NCI-H146 (cell line): ENCODE measurements at regions not wholly inside any gene's neighbourhood (a gene's known extent, or its start where the extent isn't known, plus 50 kb on each side); places are given as distances from the start of the nearest gene placed in this dataset.

Experiments
- DNase-seq: peaks from one replicate; lab custom pipeline; 2025; lab: John Stamatoyannopoulos, UW

DNA sequence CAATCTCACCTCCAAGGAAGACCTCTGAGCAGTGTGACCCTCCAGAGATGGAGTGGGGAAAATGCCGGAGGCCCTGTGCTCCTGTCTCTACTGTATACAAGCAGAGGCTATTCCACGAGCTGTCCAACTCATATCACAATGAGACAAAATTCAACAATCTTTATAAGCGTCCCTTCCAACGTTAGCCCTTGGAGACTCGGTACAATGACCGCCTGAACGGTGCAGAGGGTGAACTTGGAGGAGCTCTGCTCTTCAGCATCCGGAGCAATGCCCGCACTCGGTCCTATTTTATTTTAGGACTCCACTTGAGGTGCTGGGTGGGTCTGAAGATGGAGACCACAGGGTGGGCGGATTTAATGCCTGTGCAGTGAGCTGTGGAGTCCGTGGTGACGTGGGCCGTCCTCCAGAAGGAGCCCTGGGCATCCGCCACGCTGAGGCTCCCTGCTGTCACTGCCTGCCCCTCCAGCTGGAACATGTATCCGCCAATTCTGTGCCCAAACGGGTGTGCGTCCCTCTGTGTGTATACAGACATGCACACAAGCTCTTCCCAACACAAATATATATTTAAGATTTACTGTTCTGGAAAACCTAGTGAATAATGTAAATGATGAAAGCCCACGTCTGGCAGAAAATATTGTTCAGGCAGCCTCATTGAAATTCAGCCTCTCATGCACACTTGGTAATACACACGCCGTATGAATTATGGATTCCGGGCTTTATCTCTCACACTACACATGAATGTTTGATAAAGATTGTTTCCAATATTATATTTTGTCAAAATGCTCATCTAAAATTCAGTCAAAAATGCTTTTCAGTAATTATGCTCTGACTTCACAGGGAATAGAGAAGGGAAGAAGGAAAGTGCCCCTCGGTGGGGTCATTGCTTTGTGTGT lies 239.9 kb upstream of the ZMIZ1 start:
- no peak for DNase-seq

DNA sequence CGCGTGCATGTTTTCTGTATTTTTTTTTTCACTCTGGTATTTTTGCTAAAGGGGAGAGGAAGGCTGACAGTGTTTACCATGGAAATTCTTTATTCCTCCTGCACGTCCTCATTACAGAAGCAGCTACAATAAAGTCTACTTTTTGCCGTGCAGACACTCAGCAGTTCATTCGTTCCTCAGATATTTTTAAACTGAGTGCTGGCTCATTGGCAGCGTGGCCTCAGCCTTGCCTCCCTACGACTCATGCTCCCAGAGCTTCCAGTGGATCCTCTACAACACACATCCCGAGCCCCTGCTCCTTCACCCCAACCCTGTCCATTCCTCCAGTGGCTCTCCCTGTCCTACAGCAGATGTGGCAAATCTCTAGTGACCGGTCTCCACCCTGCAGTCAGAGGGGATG lies 239.2 kb upstream of the ZMIZ1 start:
- DNase-seq = no peak

DNA sequence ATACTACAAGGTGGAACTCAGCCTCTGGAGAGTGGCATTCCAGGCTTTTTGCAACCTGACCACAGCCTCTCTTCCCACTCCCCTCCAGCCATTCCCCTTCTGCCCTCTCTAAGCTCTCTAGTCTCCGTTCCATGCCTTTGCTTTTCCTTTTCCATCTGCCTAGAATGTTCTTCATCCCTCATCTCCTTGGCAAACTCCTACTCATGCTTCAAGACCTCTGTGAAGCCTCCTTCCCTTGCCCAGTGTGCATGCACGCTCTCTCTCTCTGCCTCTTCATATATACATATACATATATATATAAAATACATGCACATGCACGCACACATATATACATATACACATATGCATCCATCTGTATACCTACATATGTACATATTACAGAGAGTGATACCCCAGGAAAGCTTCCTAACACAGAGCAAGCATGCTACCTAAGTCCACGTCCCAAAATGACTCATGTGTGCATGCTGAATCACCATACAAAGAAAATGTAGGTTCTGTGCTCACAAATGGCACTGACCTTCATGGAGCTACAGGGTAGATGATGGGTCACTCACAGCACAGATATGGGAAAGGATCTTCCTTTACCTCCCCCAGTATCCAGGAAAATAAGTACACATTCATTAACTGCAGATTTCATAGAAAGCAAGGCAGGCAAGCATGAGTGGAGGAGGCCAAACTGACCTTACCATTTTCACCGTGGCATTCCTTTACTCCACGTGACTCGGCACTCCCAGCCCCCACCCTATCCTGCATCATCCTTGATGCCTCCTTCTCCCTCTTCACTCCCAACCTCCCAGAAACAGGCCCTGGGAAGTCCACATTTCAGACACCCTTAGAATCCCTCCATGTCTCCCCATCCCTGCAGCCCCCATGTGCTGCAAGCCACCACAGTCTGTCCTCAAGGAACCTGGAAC lies 238.4 kb upstream of the ZMIZ1 start:
- no peak for DNase-seq

DNA sequence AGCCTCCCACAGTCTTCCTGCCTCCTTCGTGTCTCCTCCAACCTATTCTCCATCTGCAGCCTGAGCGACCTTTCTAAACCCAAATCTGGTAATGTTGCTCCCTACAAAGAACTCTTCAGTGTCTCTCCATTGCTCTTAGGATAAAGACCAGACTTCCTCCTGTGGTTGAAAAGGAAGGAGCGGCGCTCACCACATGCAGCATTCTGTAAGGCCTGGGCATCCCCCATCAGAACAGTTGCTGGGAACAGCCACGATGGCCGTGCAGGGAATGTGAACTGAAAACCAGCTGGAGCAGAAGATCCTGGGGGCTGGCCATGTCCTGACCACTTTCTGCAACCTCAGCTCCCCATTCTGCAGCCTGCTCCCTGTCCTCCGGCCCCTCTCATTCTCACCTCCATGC lies 237.8 kb upstream of the ZMIZ1 start:
- DNase-seq = no peak

DNA sequence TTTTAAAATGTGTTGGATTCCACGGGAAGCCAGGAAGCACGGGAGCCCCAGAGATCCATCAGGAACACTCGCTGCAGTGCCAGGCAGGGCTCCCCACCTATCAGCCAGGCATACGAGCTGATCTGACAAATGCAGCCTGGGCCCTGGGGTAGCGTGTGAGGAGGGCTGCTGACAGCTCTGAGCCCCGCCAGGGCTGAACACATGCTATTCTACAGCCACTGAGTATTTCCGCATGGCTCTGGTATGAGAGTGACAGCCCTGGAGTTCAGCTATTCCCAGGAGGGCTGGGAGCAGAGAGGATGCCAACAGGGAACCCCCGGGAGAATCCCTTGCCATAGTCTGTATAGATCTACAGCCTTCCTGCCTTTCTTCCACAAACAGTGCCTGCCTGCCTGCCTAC lies 237.3 kb upstream of the ZMIZ1 start:
- no peak for DNase-seq

DNA sequence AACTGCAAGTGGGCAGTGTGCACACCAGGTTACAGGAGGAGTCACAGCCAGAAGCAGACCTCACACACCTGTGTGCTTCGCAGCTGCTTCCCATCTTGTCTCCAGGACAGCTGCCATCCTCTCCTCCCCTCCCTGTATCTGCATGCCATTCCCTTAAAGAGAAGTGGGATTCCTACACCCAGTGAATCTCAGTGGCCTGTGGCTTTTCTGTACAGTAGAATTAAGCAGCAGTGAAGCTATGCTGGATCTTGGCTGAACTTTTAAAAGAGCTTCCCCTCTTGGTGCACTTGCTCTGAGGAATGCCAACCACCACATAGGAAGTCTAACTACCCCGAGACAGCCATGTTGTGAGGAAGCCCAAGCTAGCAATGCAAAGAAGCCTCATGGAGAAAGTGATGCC lies 236.5 kb upstream of the ZMIZ1 start:
- no peak for DNase-seq

DNA sequence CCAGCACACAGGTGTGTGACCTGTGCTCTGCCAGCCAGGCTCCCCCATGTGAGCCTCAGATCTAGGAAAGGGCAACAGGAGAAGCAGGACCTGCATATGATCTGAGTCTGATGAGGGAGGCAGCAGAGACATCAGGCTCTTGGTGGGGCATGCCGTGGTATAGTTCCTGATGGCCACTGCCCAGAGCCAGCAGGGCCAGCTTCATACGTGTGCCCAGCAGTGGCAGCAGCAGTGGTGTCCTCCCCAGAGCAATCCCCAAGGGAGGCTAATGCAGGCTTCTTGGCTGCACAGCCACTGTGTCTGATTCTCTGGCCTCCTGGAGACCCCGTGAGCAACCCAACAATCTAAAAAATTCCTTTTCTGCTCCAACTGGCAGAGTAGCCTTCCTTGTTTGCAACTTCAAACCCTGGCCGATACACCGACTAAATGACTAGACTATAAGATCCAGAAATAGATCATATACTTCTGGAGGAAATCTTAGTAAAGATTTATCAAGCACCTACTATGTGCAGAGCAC lies 230.6 kb upstream of the ZMIZ1 start:
- DNase-seq = no peak

DNA sequence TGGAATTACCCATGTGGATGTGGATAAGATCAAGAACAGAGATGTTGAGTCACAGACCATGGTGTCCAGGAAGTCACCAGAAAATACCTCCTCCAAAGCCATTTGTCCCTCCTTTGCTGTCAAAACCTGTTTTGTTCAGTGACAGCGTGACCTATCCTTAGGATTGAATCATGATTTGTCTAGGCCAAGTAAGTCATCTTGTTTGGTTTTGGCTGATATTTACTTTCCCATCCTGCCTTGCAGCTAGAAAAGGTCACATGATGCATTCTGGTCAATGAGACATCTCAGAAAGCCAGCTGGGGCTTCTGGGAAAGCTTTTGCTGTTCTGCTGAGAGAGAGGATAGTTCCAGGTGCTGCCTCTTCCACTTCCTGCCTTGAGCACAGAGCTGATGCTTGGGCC lies 225.3 kb upstream of the ZMIZ1 start:
- DNase-seq = no peak

DNA sequence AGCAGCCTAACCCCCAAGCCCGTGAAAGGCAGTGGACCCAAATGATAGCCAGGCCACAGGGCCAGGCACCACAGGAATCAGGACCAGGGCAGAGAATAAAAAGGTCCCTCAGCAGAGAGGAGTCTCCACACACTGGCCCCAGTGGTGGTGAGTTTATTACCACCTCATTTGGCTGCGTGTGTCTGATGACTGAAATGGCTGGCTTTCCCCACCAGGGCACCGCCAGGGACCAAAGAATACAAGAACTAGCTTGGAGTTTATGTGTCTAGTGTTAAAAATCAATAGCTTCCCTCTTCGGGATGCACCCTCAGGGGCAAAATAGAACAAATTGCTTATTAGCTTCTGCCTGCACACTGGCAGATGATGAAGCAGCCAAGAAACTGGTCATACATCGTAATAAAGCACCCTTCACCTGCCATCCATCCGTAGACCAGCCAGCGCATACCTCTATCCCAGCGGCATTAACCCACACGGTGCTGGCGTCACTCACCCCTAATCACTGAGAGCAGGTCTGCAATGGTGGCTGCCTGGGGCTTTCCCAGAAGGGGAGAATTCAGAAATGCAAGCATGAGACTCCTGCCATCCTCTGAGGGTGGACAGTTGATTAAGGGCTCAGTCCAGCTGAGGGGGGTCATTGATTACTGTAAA lies 223.7 kb upstream of the ZMIZ1 start:
- DNase-seq = no peak

DNA sequence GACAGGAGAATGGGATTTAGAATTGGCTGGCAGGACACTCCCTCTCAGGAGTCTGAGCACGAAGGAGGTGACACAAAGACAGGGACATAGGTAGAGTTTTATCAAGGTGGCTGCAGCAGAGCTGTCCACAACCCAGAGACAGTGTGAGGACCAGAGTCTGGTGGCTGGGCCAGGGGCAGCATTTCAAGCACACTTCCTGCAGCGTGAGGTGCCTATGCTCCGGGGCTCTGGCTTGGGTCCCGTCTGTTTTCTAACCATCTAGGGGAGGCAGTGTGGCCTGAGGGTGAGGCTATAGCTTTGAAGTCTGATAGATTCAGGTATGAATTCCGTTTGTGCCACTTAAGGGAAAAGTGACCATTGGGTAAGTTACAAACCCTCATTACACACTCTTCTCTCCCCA lies 222.7 kb upstream of the ZMIZ1 start:
- DNase-seq = no peak

DNA sequence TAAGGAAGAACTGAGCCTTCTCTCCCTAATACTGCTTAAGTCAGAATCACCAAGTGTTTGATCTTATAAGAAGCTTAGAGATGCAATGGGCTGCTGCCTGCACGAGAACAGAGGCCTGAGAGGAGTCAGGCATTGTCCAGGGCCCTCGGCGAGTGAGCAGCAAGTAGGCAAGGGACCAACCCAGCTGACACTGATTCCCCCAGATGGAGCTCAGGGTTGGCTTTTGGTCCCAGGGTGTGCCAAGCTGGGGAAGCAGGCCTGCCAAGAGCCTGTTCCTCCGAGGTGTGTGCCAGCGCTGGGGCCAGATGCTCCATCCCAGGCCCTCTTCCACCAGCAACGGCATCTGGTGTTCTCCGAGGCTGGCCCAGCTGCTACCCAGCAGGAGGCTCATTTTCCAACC lies 222.0 kb upstream of the ZMIZ1 start:
- DNase-seq = no peak

DNA sequence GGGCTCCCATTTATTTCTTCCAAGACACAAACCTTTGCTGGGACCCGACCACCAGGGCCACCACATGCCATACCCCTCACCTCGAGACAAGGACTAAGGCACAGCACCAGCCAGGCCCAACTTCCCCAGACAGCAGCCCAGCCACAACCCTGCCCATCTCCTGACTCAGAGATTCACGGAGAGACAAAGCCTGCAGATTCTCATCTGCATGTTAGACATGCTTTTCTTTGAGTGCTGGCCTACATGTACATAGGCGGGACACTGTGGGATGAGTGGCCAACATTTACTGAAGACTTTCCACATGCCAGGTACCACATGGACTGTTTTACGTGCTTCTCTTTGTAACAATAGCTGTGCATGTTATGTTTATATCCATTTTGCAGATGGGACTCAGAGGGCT lies 221.3 kb upstream of the ZMIZ1 start:
- DNase-seq = no peak

DNA sequence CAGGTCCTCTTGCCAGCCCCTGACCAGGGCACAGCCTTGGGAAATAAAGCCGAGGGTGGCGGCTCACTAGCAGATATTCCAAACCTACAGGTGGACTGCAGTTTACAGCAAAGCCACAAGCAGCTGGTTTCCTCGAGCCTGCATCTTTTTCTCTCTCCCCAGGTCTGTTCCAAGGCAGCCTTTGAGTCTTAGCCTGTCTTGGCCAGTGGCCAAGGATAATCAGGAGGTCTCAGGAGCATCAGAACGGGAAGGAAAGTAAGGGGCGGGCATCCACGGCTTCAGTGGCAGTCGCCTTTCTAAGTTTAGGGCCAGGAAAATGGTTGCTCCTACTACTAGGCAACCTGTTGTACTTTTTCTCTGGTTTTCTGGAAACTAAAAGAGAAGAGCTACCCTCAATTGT lies 219.7 kb upstream of the ZMIZ1 start:
- no peak for DNase-seq

DNA sequence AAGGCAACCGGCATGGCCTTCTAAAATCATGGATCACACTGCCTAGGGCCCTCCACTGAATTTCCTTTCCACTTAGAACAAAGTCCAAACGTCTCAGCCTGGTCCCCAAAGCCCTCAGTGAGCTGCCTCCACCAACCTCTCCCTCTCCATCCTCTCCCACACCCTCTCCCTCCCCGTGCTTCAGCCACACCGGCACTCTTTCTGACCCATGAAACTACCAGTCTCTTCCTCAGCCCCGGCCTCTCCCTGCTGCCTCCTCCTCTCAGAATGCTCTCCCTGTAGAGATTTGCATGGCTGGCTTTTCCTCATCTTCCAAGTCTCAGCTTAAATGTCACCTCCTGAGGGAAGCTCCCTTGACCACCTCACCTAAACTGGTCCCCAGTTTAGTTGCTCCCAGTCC lies 219.0 kb upstream of the ZMIZ1 start:
- no peak for DNase-seq

DNA sequence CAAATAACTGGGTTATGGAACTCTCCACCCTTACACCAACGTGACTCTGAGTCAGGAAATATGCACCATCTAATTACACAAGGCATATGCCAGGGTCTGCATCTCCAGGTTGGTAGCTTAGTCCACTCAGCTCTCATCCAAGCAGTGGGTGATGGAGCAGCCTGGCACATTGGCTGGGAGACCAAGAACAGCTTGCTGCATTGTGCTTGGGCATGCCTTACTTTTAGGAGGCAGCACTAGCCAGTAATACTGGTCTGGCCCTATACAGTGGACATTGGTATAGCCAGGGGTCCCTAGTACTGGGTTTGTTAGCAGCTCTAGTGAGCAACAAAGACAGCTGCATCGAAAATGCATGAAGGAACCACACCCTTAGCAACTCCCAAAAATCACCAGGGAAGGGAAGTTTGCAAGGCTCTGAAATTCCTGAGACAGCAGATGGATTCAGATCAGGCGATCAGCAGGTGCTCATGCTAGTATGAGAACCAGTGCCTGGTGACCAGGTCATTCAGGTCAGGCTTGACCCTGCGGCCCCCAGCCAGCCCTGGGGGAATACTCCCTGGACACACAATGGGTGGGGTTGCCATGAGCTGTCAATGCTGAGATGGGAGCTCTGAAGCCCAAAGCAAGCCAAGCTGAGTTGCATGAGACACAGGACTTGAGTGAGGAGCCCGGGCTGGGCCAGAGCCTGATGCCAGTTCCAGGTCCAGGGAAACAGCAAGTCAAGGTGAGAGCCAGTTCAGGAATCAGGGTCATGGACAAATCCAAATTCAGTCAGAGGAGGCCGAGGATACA lies 217.9 kb upstream of the ZMIZ1 start:
- DNase-seq = no peak

DNA sequence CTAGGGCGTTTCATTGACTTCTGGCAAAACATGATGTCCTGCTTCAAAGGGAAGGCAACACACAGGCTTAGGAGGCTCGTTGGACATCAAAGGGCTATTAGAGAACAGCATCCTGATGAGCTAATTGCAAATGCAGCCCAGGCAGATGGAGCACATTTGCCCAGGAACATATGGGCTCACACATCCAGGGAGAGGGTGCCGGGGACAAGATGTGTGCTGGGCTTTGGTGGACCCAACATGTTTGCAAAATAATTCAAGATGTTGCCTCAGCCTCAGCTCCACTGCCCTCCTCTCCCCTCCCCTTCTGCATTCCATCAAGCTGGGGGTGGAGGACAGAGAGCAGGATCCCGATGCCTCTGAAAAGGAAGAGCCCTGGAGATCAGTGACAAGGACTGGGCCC lies 217.1 kb upstream of the ZMIZ1 start:
- DNase-seq = no peak

DNA sequence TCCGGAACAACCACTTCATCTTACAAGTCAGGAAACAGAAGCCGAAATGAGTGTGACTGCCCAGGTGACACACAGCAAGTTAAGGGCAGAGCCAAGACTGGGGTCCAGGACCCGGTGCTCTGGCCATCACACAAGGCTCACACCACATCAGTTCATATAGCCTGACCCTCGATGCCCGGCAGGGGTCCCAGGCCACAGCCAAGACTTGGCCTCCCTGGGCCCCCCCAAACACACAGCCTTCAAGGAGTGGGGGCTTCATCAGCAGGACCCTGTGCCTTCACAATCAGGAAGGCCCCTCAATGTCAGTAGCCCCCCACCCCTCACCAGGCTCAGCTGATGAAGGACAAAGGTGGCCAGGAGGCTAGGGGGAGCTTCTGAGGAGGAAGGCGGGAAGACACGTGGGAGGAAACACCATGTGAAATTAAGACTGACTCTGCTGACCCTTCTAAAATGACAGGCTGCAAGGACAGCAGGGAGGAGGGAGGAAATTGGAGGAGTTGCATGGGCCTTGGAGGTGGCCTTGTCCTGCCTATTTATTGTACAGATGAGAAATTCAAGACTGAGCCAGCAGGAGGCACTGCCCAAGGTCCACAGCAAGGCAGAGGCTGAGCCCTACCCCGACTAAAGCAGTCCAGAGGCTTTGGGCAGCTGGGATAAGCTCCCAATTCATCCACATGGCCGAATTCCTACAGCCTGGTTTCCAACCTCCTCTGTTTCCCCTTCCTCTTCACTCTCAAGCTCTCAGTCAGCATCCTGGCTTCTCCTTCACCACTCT lies 216.1 kb upstream of the ZMIZ1 start:
- DNase-seq = peak; percentile 18

DNA sequence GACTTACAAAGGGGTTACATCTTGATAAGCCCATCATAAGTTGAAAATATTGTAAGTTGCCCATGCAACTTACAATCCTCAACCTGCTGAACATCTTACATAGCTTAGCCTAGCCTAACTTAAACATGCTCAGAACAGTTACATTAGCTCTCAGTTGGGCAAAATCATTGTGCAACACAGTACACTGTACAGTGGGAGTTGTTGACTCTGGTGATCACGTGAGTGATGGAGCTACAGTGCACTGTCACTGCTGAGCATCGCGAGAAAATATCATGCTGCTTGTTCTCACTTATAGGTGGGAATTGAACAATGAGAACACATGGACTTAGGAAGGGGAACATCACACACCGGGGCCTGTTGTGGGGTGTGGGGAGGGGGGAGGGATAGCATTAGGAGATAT lies 214.9 kb upstream of the ZMIZ1 start:
- no peak for DNase-seq

DNA sequence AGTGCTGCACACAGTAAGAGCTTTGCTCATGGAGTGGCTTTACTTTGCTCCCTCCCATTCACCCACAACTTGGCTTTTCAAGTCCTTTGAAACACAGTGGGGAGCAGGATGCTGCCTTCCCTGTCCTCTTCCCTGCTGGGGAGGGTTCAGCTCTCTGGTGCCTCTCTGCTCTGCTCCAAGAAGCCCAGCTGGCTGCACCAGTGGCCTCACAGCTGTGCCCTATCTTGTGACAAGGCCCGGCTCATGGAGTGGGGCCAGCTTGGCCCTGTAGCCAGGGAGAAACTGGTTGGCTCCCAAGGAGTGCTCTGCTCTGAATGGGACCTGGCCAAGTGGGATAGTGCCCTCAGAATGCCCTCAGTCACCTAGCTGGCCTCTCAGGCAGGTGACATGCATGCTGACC lies 212.3 kb upstream of the ZMIZ1 start:
- DNase-seq = no peak

DNA sequence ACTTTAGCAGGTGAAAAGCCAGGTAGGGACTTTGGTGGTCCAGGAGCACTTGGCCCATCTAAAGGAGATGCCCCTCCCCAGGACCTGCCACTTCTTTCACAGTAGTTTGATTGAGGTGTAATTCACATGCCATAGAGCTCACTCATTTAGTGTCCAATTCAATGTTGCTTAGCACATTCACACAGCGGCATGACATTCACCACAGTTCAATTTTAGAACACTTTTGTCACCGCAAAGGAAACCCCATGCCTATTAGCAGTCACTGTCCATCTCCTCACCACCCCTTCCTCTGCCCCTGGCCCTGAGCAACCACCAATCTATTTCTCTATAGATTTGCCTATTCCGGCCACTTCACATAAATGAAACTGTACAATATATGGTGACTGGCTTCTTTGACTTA lies 211.6 kb upstream of the ZMIZ1 start:
- no peak for DNase-seq

DNA sequence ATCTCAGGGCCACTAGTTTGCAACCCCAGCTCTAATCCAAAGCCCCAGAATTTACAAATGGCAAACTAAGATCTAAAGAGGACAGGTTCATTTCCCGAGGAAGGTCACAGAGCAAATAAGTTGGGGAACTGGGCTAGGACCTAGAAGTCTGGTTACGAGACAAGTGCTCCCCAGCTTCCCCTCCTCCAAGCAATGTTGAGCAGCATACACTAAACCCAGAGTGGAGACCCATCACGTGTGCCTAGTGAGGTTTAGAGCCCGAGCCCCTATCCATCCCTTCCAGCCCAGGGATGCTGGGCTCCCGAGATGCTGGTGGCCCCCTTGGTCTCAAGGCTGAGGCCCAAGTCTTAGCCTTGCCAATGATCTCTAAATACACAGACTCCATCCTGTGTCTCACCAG lies 209.5 kb upstream of the ZMIZ1 start:
- DNase-seq = no peak
